Left lobe of liver (tissue), 2 donors: ENCODE measurements at regions not wholly inside any gene's neighbourhood (a gene's known extent, or its start where the extent isn't known, plus 50 kb on each side); places are given as distances from the start of the nearest gene placed in this dataset.
A peak's percentile ranks its signal among the peaks of the same experiment; 100 is the strongest.
"Not testable (repeated sequence)": the region's sequence is repeated elsewhere in the genome, so short reads cannot be mapped to it uniquely, and the experiment has no call there.

Source experiments
- ATAC-seq: fragments of 200-7000 bp; cut with Tn5 transposase; one replicate; pipeline ENCODE4 v1.9.1; 2020; ENCODE audit warnings: mild to moderate bottlenecking, moderate library complexity
- DNase-seq: peaks from one replicate; pipeline ENCODE4 v3.0.0-alpha.2; 2020; ENCODE audit warnings: low spot score
- donor health status: DM: no; HTN: no; CAD: no; lungs with moderate emphysema.
- donor health status: DM: no; HTN: yes; CAD: no.

- DNase-seq, ATAC-seq: not testable (repeated sequence)
Observed at GRCh38 chr9:72433616-72434267, 68.7 kb upstream of the ZFAND5 start.

GRCh38 chr9:72431036-72431435 lies 66.0 kb upstream of the ZFAND5 start:
- ATAC-seq (no peak), DNase-seq (no peak)

- DNase-seq, result no peak
Observed at GRCh38 chr9:72428329-72428728, 63.3 kb upstream of the ZFAND5 start.

GRCh38 chr9:72427801-72428200 lies 62.8 kb upstream of the ZFAND5 start:
- DNase-seq, result no peak
- ATAC-seq, result no peak

More at GRCh38 chr9:72428329-72428728, 63.3 kb upstream of the ZFAND5 start:
- ATAC-seq, result no peak

- DNase-seq (no peak), ATAC-seq (no peak)
Observed at GRCh38 chr9:72424131-72424530, 59.1 kb upstream of the ZFAND5 start.

- ATAC-seq (peak; percentile 78), DNase-seq (no peak)
Observed at GRCh38 chr9:72422214-72422613, 57.2 kb upstream of the ZFAND5 start.

GRCh38 chr9:72420783-72421182 lies 55.8 kb upstream of the ZFAND5 start:
- DNase-seq, result no peak
- no peak for ATAC-seq

- DNase-seq, result no peak
Observed at GRCh38 chr9:72415948-72416347, 50.9 kb upstream of the ZFAND5 start.

GRCh38 chr9:72415163-72415562 lies 50.2 kb upstream of the ZFAND5 start:
- no peak for DNase-seq
- no peak for ATAC-seq

More at GRCh38 chr9:72415948-72416347, 50.9 kb upstream of the ZFAND5 start:
- no peak for ATAC-seq
